Stimulated activated CD8-positive, alpha-beta memory T cell treated with anti-CD3 and anti-CD28 coated beads, Interleukin-15, amount 100 ng/mL, for 4 hours (primary cell): ENCODE measurements at regions not wholly inside any gene's neighbourhood (a gene's known extent, or its start where the extent isn't known, plus 50 kb on each side); places are given as distances from the start of the nearest gene placed in this dataset.

Experiments used
- DNase-seq, 2 donors: peaks; one replicate each; pipeline ENCODE4 v3.0.0-alpha.2; 2020; ENCODE audit warnings: low read depth in 2 of 2

- no peak for DNase-seq
These were observed 261.6 kb upstream of the THRB start for GRCh38 chr3:24756101-24756888.

- DNase-seq: no peak
These were observed 268.7 kb upstream of the THRB start for GRCh38 chr3:24763393-24763792.

- no peak for DNase-seq
These were observed 269.7 kb upstream of the THRB start for GRCh38 chr3:24764236-24764915.

GRCh38 chr3:24765399-24765798, 270.7 kb upstream of the THRB start:
- no peak for DNase-seq

- no peak for DNase-seq
These were observed 275.3 kb upstream of the THRB start for GRCh38 chr3:24769918-24770317.

GRCh38 chr3:24773798-24774197, 279.1 kb upstream of the THRB start:
- DNase-seq: no peak

GRCh38 chr3:24780991-24781390, 286.3 kb upstream of the THRB start:
- no peak for DNase-seq

- DNase-seq: no peak
These were observed 286.8 kb upstream of the THRB start for GRCh38 chr3:24781454-24781853.

- no peak for DNase-seq
These were observed 299.2 kb upstream of the THRB start for GRCh38 chr3:24793896-24794295.

- DNase-seq: no peak
These were observed 308.0 kb upstream of the THRB start for GRCh38 chr3:24802614-24803013.

- no peak for DNase-seq
These were observed 309.4 kb upstream of the THRB start for GRCh38 chr3:24804095-24804494.

GRCh38 chr3:24810881-24811280, 316.2 kb upstream of the THRB start:
- no peak for DNase-seq

- no peak for DNase-seq
These were observed 317.5 kb upstream of the THRB start for GRCh38 chr3:24812116-24812515.

GRCh38 chr3:24818055-24818454, 323.4 kb upstream of the THRB start:
- no peak for DNase-seq

GRCh38 chr3:24828011-24828410, 333.4 kb upstream of the THRB start:
- DNase-seq: no peak

- DNase-seq: no peak
These were observed 333.9 kb upstream of the THRB start for GRCh38 chr3:24828551-24828950.

- peak in 1 of 2 donors; percentile 1 for DNase-seq
These were observed 334.4 kb upstream of the THRB start for GRCh38 chr3:24829011-24829581.

- DNase-seq: no peak
These were observed 335.1 kb upstream of the THRB start for GRCh38 chr3:24829629-24830229.

GRCh38 chr3:24830230-24831152, 335.8 kb upstream of the THRB start:
- no peak for DNase-seq

GRCh38 chr3:24831221-24831620, 336.6 kb upstream of the THRB start:
- DNase-seq: no peak

GRCh38 chr3:24832891-24833290, 338.2 kb upstream of the THRB start:
- DNase-seq: no peak

- DNase-seq: no peak
These were observed 339.8 kb upstream of the THRB start for GRCh38 chr3:24834442-24834841.
